Thyroid gland (tissue), 4 donors: ENCODE measurements at regions not wholly inside any gene's neighbourhood (a gene's known extent, or its start where the extent isn't known, plus 50 kb on each side); places are given as distances from the start of the nearest gene placed in this dataset.

Experiments used
- POLR2A ChIP-seq, 2 donors: fragments of 450-650 bp; IDR thresholded peaks; one replicate each; pipeline ENCODE4 v1.6.1; 2017; ENCODE audit warnings: antibody characterized with exemption in 2 of 2, mild to moderate bottlenecking in 2 of 2, moderate library complexity in 1 of 2
- TF ChIP-seq, protein P1 (sequence below), 6 experiments: fragments of 200-600 bp in 3 of 6; fragments of 450-650 bp in 3 of 6; sonication (generic) in 3 of 6; IDR thresholded peaks; one replicate each; pipeline ENCODE4 v1.5.1; 2016 to 2019; ENCODE audit warnings: antibody characterized with exemption in 6 of 6, mild to moderate bottlenecking in 2 of 6, inconsistent platforms in 1 of 6, moderate library complexity in 1 of 6

DNA sequence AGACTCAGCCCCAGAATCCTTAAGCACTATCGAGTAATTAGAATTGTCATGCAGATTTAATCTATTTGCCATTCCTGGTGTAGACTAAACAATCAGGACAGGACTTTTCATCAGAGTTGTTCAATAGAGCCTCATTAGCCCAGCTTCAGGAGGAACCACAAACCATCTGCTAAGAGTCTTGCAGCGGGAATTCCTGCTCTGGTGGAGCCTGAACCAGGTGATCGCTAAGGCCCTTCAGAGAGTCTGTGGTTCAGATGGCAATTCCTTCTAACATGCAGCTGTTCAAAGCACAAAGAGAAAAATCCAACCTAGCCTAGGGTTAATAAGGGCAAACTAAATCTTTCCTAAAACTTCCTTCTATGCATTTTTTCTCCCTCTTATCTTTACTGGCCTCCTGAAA lies 119.1 kb upstream of the CPEB2 start:
- TF ChIP-seq, protein P1, sequence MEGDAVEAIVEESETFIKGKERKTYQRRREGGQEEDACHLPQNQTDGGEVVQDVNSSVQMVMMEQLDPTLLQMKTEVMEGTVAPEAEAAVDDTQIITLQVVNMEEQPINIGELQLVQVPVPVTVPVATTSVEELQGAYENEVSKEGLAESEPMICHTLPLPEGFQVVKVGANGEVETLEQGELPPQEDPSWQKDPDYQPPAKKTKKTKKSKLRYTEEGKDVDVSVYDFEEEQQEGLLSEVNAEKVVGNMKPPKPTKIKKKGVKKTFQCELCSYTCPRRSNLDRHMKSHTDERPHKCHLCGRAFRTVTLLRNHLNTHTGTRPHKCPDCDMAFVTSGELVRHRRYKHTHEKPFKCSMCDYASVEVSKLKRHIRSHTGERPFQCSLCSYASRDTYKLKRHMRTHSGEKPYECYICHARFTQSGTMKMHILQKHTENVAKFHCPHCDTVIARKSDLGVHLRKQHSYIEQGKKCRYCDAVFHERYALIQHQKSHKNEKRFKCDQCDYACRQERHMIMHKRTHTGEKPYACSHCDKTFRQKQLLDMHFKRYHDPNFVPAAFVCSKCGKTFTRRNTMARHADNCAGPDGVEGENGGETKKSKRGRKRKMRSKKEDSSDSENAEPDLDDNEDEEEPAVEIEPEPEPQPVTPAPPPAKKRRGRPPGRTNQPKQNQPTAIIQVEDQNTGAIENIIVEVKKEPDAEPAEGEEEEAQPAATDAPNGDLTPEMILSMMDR (IDR thresholded peaks at IDR 0.05), result no peak
- TF ChIP-seq POLR2A (IDR thresholded peaks at IDR 0.05), result no peak
